GM19463 (cell line): ENCODE measurements at regions not wholly inside any gene's neighbourhood (a gene's known extent, or its start where the extent isn't known, plus 50 kb on each side); places are given as distances from the start of the nearest gene placed in this dataset.
"Not testable (repeated sequence)": the region's sequence is repeated elsewhere in the genome, so short reads cannot be mapped to it uniquely, and the experiment has no call there.

Source experiments
- ATAC-seq: cut with Tn5 transposase; IDR thresholded peaks from one replicate; pipeline ENCODE4 v1.9.1; 2021; ENCODE audit warnings: mild to moderate bottlenecking, moderate library complexity; ENCODE audit not compliant: unreplicated experiment

DNA sequence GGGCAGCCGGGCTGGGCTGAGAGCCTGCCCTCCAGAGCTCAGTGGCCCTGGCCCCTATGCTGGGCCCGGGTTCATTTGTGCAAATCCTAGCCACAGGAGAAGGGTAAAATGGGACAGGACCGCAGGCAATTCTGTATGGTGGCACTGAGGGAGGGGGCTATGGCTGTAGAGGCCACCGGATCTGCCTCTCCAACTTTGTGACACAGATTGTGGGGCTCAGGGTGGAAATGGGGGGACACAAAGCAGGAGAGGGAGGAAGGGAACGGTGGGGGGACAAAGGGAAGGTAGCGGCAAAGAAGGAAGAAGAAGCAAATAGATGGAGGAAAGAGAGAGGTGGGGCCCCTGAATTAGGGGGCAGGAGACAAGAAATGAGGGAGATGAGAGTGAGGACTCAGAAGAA lies 201.1 kb downstream of the SMAD2 start:
- ATAC-seq = no peak

DNA sequence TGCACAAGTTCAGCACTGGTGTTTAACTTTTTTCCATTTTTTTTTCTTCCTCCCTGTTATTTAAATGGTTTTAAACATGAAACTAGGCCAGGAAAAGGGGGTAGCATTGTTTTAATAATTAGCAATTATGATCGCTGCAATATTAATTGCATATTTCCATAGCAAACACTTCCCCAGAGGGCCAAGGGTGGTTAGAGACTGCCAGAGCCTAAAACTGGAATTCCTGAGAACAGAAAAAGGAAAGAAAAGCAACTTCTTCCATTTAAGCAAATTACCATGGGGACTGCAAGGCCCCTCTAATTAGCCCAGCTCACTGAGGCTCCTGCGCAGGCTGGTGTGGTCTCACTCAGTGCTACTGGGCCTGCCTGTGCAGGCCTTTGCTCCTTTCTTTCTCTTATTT lies 201.5 kb downstream of the SMAD2 start:
- ATAC-seq = no peak

GRCh38 chr18:47727409-47727808 lies 203.1 kb downstream of the SMAD2 start:
- ATAC-seq = no peak

GRCh38 chr18:47726550-47726949 lies 203.9 kb downstream of the SMAD2 start:
- no peak for ATAC-seq

DNA sequence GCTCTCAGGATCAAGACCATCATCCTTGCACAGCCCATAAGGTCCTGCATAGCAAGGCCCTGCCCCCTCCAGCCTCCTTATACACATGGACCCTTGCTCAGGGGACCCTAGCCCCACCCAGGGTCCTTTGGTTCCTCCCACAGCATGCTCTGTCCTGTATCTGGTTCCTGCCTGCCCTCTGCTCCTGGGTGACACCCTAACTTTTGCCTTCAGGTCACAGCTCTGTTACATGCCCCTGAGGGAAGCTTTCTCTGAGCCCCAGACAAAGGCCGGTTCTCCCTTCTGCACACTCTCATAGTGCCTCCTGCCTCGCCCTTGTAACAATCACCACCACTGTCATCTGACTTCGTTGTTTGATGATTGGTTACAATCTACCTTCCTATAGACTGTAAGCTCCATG lies 204.8 kb downstream of the SMAD2 start:
- ATAC-seq = no peak

DNA sequence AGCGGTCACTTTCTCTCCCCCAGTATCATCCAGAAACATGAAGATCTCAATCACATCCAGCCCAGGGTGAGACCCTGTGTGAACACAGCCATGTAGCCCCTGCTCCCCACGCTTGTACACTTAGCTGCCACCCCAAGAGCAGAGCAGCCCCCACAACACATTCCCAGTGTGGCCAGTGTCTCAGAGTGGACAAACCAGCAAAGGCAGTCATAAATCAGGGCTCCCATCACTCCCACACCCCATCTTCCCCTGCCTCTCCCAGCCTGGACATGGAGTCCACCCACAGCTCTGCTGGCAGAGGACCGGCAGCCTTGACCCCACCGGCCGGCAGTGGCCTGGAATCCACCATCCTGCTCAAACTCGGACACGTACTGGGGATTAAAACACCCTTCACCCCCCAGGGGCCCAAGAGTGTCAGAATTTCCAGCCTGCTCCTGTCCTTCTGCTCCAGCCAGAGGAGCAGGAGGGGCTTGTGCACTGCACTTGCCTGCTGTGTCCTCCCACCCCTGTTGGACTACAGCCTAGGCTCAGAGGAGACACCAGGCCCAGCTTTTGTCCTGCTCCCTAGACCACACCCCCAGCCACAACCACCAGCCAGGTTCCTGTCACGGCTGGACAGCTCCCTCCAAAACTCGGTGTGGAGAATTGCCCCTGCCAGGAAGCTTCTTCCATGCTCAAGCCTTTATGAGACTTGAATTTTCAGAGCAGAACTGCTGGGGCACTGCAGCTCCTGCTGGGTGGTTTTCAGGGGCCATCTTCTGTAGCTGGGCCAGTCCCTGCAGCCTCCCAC lies 206.1 kb downstream of the SMAD2 start:
- ATAC-seq = no peak

- no peak for ATAC-seq
These were observed 208.6 kb downstream of the SMAD2 start for GRCh38 chr18:47721876-47722275.

GRCh38 chr18:47720741-47721140 lies 209.7 kb downstream of the SMAD2 start:
- ATAC-seq = no peak

- no peak for ATAC-seq
These were observed 211.2 kb downstream of the SMAD2 start for GRCh38 chr18:47719096-47719780.

DNA sequence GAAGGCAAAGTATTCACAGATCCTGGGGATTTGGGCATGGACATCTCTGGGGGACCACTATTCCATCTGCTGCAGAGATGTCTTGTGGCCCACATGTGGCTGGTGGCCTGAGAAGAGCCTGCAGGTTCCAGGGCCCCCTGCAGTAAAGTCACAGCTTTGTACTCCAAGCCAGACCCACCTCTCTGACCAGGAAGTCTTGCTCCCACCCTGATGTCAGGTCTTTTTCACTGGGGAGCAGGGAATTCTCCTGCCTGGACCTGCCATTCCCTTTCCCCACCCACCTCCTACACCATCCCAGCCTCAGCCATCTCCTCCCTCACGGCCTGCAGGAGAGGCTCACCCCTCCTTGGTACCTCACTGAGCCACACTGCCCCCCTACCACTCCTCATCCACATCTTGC lies 211.8 kb downstream of the SMAD2 start:
- ATAC-seq = no peak

DNA sequence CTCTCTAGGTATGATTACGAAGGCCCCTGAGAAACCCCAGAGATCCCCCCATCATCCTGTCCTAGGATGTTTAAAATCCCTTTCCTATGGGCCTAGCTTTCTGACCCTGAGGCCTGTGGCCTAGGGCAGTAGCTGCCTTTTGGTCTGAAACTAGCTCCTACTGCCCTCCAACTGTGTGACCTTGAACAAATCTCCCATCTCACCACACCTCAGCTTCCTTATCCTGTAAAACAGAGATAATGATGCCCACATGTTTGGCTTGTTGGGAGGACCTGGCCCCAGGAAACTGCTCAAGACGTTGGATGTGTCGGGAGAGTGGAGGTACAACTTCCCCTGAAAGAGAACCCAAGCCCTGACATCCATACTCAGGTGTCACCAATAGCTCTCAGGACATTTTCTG lies 213.2 kb downstream of the SMAD2 start:
- ATAC-seq = no peak

GRCh38 chr18:47716632-47717185 lies 213.8 kb downstream of the SMAD2 start:
- ATAC-seq = no peak

GRCh38 chr18:47710451-47710850 lies 220.0 kb downstream of the SMAD2 start:
- no peak for ATAC-seq

DNA sequence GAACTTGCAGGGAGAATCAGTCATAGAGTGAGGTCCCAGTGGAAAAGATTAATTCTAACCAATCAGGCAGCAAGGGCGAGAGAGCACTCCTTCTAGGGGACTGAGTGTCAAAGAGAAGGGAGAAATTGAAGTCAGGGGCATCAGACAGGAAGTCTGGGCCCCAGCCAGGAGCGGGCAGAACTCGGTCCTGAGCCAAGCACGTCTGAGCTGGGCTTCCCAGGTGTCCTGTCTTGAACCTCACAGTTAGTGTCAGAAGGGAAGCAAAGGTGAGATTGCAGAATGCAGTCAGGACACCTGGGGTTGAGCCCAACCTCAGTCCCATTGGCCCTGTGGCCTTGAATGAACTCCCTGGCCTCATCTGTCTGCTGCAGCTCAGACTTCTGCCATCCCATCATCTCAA lies 220.9 kb downstream of the SMAD2 start:
- no peak for ATAC-seq

DNA sequence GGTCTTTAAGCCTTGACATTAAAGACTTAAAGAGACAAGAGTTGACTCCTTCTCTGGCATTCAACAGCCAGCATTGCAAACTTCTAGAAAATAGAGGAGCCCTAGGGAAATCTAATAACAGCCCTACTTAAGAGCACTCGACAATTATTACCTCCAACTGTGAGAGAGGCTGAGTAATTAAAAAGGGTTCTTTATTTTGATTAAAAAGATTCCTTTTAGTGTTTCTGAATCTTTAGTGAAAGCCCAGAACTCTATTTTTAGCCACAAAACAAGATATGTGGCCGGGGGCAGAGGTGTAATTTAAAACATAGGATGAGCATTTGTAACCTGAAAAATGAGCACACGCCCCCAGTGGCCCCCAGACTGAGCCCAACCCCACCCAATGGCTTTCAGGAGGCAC lies 222.3 kb downstream of the SMAD2 start:
- no peak for ATAC-seq

DNA sequence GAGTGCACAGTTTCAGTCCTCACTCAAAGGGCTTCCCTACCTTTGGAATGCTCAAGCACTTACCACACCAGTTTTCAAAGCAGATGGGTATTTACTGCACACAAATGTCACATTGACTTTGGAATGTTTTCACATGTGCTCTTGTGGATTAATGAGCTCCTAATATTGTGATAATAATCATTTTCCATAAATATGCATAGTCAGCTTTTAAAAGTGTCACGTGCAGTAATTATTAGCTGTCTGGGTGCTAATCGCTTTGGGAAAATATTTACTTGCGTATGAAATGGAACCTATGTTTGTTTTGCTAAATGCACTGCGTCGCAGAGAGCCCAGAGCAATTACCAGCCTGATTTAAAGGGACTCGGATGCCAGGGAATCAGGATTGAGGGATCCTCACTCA lies 229.3 kb downstream of the SMAD2 start:
- no peak for ATAC-seq

DNA sequence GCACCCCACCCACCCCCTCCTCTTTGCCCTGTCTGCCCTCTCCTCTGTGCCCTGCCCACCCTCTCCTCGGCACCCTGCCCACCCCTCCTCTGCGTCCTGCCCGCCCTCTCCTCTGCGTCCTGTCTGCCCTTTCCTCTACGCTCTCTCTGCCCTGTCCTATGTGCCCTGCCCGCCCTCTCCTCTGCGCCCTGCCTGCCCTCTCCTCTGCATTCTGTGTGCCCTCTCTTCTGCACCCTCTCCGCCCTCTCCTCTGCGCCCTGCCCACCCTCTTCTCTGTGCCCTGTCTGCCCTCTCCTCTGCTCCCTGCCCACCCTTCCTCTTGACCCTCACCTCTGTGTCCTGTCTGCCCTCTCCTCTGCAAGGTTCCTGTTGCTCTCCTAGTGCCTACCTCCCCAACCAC lies 233.6 kb downstream of the SMAD2 start:
- ATAC-seq = no peak

DNA sequence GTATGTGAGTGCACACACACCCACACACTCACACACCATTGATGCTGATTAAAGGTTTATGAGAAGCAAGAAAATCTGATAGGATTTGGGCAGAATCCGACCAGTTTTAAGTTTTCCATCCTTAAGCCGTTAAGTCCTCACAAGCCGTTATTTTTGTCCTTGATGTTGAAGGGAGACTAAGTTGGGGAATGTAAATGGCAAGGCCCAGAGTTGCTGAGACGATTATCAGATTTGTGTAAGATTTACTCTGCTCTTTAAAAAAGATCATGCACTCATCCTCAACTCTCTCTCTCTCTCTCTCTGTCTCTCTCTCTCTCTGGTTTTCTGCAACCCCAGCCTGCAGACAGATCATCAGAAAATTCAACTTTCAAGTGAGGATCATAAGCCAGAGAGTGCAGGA lies 238.8 kb downstream of the SMAD2 start:
- no peak for ATAC-seq

- ATAC-seq = not testable (repeated sequence)
These were observed 239.7 kb downstream of the SMAD2 start for GRCh38 chr18:47690778-47691177.

GRCh38 chr18:47689371-47689770 lies 241.1 kb downstream of the SMAD2 start:
- ATAC-seq = no peak

- ATAC-seq = no peak
These were observed 243.7 kb downstream of the SMAD2 start for GRCh38 chr18:47686806-47687205.

DNA sequence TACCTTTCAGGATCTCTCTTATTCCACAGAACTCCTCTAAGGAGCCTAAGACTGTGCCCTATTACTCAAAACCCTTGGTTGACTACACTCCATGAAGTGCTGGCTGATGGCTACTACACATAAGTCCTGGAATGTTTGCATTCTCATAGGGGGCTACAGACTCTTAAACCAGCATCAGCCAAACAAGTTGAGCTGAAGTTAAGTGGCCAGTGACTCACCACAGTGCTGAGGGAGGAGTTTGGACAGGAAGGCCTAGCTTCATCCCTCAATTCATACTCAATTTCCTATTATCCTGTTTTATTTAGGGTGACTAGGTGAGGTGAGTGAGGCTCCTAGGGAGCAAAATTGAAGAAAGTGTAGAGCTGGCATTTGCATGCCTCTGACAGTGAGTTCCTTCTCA lies 246.7 kb downstream of the SMAD2 start:
- ATAC-seq = no peak
